HL-60/S4 (cell line): ENCODE measurements at regions not wholly inside any gene's neighbourhood (a gene's known extent, or its start where the extent isn't known, plus 50 kb on each side); places are given as distances from the start of the nearest gene placed in this dataset.
"Not testable (repeated sequence)": the region's sequence is repeated elsewhere in the genome, so short reads cannot be mapped to it uniquely, and the experiment has no call there.

Source experiments
- in situ Hi-C: fragments of 300-500 bp; cut with MboI; formaldehyde crosslinking; loops from 2 replicates; pipeline ENCODE4 v1.14.3; 2022; ENCODE audit warnings: low sequenced_read_pairs

DNA sequence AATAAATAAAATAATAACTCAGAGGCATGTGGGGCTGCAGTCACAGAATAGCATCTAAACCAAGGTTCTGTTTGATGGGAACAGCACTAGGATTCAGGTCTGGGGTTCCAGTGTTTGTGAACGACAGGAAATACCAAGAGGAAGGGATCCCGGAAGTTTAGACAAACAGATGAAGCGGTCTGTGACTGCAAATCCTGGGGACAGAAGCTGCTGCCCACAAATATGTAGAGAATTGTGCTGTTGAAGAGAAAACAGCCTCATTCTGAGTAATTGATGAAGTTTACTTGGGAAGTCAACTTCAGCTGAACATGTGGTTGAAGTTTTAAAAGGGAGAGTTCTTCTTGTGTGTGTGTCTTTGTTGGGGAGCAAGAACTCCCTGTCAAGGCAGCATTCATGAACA is 98.4 kb upstream of the TBX5 start:
- in situ Hi-C loops: loop anchor here (10.0 kb wide), 1 partner anchor 530 kb away; no protein-coding TSS in a partner anchor

DNA sequence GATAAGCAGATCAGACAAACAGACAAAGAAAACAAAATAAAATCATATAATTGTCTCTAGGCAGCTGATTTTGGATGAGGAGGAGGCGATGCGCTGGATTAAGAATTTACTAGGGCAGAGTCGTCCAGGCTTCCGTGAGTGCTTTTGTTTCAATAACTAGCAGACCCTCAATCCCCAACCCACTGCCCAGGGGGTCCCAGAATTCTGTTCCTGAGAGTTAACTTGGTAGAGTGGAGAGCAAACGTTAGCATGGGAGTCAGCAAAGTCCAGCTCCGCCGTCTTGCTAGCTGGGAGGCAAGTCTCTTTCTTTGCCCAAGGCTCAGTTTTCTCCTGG is 95.5 kb upstream of the TBX5 start:
- in situ Hi-C loops: loop anchor here (10.0 kb wide), 1 partner anchor 527 kb away; no protein-coding TSS in a partner anchor

DNA sequence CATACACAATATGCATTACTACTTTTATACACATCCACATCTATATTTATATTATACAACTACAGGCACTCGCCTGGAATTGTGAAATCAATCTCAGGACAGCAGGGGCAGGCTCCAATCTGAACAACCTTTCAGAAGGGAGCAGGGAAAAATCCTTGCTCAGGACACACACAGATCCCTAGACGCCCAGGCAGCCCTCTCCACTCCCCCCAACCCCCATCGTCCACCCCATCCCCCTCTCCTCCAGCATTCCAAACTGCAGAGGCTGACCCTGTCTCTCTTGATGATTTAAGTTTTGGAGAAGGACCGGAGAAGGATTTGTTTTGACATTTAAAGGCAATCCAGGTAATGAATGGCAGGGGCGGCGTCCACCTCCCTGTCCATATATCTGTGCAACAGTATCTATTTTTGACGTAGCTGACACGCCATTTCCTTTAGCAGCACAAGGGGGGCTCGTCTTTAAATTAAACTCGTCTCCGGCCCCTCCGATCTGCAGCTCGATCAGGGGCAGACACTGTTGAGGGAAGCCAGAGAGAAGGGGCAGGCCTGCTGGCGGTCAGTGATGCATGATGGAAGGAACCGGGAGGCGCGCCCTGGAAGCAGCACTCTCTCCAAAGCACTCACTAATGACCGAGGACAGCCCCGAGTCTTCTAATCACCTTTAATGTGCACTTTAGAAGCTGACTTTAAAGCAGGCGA is 95.0 kb upstream of the TBX5 start:
- in situ Hi-C loops: loop anchor here (10.0 kb wide), 1 partner anchor 526 kb away; no protein-coding TSS in a partner anchor

DNA sequence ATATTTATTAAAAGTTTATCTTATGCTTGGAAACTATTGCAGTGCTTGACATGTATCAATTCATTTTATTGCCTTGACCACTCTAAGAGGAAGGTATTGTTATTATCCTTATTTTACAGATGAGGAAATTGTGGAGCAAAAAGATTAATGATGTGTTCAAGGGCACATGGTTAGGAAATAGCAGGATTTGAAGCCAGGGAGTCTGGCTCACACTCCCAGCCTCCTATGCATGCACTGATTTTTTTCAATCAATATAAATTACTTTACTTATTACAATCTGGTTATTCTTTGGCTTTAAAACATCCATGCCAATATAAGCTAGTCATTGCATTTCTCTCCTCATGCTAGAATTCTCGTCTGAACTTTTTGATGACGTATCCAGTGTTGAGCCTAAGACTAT is 94.2 kb upstream of the TBX5 start:
- in situ Hi-C loops: loop anchor here (10.0 kb wide), 1 partner anchor 525 kb away; no protein-coding TSS in a partner anchor

DNA sequence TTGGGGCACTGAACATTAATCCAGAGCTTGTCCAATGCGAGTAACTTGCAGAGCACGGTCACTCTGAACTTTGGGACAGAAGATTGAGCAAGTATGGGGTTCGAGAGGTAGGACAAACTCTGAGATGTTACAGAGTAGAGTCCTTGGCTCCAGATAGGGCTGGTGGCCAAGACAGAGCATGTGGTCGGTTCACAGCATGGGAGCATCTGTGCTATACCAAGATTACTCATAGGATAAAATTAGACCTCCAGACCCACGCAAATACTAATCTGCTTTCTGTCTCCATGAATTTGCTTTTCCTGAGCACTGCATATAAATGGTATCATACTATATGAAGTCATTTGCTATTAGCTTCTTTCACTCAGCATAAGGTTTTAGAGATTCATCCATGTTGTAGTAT is 93.4 kb upstream of the TBX5 start:
- in situ Hi-C loops: no loop called here

DNA sequence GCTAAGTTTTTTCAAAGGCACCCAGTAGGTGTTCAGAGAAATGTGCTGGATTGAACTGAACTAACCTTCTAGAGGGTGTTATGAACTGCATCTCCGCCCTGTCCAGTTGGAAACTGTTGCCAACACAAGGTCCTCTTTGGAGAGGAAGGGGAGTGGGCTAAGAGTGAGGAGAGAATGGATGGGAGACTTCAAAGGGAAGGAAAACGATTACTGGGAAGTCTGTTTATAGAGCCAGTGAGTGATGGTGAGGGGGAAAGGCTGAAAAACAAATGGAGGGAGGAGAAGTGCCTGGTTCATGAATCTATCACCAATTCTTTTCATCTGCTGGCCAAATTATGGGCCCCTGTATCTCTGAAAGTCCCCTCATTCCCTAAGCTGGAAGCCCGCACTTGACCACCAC is 86.0 kb upstream of the TBX5 start:
- in situ Hi-C loops: no loop called here

DNA sequence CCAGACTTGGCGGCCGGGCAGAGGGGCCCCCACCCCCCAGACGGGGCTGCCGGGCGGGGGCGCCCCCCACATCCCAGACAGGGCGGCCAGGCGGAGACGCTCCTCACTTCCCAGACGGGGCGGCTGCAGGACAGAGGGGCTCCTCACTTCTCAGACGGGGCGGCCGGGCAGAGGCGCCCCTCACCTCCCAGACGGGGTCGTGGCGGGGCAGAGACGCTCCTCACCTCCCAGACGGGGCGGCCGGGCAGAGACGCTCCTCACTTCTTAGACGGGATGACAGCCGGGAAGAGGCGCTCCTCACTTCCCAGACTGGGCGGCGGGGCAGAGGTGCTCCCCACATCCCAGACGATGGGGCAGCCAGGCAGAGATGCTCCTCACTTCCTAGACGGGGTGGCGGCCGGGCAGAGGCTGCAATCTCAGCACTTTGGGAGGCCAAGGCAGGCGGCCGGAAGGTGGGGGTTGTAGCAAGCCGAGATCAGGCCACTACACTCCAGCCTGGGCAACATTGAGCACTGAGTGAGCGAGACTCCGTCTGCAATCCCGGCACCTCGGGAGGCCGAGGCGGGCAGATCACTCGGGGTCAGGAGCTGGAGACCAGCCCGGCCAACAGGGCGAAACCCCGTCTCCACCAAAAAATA is 79.0 kb upstream of the TBX5 start:
- in situ Hi-C loops: not testable (repeated sequence)

DNA sequence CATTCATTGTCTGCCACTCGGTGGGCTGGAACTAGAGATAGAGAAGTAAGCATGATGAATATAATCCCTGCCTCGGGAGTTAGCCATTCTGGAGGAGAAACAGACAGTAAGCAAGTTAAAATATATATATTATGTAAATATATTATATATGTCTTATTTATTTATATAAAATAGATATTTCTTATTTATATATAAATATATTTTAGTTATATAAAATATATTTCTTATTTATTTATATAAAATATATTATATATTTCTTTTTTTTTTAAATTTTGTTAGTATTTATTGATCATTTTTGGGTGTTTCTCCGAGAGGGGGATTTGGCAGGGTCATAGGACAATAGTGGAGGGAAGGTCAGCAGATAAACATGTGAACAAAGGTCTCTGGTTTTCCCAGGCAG is 78.1 kb upstream of the TBX5 start:
- in situ Hi-C loops: no loop called here

DNA sequence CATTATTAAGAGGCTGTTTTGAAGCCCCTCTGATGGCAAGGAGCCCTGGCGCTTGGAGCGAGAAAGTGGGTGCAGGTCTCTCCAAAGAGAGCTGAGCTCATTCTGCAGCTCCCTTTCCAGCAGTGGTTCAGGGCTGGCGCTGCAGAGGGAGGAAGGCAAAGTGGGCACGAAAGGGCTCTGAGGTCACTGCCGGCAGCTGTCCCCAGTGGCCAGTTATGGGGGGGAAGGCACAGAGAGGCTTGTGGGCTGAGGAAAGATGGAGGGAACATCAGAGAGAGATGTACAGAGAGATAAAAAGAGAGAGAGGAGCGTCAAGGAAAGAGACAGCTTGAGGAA is 75.2 kb upstream of the TBX5 start:
- in situ Hi-C loops: no loop called here

DNA sequence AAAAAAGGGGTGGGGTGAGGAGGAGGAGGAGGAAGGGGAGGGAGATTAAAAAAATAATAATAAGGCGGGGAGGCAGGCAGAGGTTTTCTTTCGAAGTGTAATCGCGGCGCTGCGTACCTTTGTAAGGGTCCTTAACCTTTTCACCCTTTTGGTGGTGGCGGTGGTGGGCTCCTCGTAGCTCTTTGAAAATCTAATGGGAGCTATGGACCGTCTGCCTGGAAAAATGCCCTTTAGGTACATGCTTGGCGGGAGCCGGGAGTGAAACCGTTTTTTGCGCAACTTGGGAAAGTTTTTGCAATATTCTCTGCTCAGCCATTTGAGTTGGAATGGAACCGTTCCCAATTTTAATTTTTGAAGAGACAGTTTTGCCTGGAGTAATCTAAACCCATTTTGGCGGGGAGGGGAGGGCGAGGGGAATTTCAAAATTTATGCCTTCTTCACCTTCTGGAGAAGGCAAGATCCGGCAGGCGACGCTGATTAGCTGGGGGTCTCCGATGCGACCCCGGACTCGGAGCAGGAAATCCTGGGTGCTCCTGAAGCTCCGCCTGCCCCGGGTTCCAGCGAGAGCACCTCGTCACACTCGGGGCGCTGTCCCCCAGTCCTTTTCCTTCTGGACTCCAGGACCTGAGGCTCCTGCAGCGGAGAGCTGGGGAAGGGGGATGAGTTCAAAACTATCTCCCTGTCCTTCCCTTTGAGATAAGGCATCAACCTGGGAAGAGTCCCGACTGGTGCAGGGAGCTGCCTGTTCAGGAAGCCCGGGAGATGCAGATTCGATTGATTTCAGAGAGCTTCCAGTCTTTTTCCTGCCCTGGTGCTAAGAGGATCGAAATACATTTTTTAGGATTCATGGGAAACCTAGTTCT is 74.6 kb upstream of the TBX5 start:
- in situ Hi-C loops: no loop called here

DNA sequence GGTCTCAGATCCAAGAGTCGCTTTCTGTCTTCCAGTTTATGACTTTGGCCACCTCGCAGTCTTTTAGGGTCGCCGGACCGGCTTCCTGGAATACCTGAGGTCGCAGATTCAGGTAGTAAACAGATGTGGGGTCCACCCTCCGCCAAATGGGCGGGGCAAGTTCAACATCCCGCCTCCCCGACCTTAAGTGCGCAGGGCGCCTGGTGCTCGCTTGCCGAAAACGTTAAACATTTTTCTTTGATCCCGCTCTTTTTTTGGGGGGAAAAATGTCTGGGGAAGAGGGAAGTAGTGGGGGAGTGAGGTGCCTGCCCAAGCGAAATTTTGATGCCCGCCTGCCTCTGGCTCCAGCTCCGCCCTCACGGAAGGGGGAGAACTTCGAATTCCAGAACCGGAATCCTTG is 73.9 kb upstream of the TBX5 start:
- in situ Hi-C loops: no loop called here

DNA sequence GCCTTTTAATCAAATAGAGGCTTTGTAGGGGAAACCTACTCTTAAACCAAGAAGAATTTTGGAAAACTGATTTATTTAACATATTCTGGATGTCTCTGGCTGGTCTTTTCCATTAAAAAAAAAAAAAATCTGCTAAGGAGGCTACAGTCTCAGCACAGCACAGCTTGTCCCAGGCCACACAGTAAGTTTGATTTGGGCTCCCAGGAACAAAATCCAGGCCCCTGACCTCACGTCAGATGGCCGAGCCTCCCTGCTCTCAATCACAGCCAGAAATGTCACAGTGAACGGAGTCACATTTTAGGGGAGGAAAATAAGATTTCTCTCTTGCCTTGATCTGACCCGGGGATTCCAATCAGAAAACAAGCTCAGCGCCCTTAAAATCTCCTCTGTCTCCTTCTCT is 72.9 kb upstream of the TBX5 start:
- in situ Hi-C loops: no loop called here

DNA sequence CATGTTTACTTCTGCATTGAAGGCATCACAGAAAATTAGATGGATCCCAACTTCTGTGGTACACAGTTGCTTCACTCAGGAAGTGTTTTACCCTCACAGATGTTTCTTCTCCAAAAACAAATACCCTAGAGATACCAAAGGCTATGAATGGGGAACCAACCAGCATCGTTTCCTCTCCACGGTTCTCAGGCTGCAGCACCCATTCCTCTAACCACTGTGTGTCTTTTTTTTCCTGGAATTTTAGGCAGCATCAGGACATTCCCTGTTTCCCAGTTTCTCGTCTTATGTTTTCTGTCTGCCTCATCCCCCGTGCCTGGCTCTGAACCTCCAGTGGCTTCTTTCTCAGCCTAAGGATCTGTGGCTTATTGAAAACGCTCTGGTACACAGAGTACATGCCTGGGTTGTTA is 72.0 kb upstream of the TBX5 start:
- in situ Hi-C loops: no loop called here

DNA sequence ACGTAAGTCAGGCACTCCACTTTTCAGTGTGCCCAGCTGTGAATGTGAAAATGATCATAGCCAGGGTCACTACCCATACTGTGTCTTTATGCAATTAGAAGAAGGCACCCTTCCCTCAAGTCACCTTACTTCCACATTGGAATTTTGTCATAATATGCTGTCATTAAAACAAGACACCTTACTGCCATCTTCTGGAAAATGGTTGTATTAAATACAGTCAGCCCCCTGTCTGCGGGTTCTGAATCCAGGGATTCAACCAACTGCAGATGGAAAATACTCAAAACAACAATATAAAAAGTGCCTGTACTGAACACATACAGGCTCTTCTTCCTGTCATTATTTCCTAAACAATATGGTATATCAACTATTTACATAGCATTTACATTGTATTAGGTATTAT is 70.2 kb upstream of the TBX5 start:
- in situ Hi-C loops: no loop called here

DNA sequence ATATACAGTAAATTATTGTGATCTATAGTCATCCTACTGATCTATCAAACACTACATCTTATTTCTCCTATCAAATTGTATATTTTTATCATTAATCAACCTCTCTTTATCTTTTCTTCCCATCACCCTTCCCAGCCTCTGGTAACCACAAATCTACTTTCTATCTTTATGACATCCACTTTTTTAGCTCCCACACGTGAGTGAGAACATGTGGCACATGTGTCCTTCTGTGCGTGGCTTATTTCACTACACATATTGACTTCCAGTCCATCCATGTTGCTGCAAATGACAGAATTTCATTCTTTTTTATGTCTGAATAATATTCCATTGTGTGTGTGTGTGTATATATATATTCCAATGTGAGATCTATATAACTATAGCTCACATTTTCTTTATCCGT is 67.8 kb upstream of the TBX5 start:
- in situ Hi-C loops: no loop called here

DNA sequence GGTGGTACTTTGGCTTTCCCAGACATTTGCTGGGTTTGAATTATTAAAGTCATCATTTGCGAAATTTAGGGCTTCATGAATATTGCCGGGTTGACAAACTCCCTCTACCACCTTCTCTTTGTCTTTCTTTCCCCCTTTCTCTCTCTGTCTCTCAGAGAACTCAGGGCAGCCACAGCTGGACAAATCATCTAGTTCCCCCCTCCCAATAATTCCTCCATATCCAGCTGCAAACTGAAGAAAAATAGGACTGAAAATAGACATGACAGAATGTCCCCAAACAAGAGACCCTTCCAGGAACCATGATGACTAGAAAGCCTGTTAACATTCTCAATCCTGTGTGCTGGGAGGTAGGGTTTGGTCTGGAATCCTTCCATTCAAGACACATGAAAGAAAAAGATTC is 67.1 kb upstream of the TBX5 start:
- in situ Hi-C loops: no loop called here

DNA sequence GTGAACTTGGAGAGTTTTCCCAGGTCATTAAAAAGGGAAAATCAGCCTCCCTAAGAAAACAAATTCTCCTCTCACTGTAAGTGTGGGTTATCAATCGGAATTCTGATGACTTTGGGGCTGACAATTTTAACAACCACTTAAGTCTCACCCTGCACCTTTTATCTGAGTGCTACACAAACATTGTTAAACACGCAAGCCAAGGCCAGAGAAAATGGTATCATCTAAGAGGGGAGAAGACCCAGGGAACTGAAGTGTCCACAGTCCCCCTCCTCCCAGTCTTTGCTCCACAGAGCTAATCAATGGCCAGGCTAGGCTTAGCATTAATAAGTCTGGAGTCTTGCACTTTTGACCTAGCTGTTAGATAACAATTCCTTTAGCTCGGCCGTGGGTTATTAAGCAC is 51.7 kb upstream of the TBX5 start:
- in situ Hi-C loops: no loop called here
